Kidney epithelial cell (primary cell): ENCODE measurements at regions not wholly inside any gene's neighbourhood (a gene's known extent, or its start where the extent isn't known, plus 50 kb on each side); places are given as distances from the start of the nearest gene placed in this dataset.

Experiments
- DNase-seq: peaks from one replicate; pipeline ENCODE4 v3.0.0-alpha.2; 2010; ENCODE audit warnings: low read depth
- H3K27me3 ChIP-seq: 2 replicates; pipeline ENCODE4 v1.6.0; 2011; ENCODE audit warnings: low read length; ENCODE audit not compliant: control insufficient read depth, insufficient read depth
- H3K36me3 ChIP-seq: 2 replicates; pipeline ENCODE4 v1.5.1; 2011; ENCODE audit warnings: low read length; ENCODE audit not compliant: control insufficient read depth, insufficient read depth
- H3K4me3 ChIP-seq: 2 replicates; pipeline ENCODE4 v1.5.1; 2011; ENCODE audit warnings: low read depth, mild to moderate bottlenecking, control low read depth, low read length
- TF ChIP-seq, protein P1 (sequence below): IDR thresholded peaks from 2 replicates; pipeline ENCODE4 v1.5.1; 2011; ENCODE audit warnings: mild to moderate bottlenecking, moderate library complexity, low read length, control low read depth, inconsistent platforms; ENCODE audit not compliant: insufficient read depth, poor library complexity, severe bottlenecking

- no peaks in the 10 kb centered on the region for H3K36me3 ChIP-seq
- H3K4me3 ChIP-seq, result no peak overlapping the region
- TF ChIP-seq, protein P1, sequence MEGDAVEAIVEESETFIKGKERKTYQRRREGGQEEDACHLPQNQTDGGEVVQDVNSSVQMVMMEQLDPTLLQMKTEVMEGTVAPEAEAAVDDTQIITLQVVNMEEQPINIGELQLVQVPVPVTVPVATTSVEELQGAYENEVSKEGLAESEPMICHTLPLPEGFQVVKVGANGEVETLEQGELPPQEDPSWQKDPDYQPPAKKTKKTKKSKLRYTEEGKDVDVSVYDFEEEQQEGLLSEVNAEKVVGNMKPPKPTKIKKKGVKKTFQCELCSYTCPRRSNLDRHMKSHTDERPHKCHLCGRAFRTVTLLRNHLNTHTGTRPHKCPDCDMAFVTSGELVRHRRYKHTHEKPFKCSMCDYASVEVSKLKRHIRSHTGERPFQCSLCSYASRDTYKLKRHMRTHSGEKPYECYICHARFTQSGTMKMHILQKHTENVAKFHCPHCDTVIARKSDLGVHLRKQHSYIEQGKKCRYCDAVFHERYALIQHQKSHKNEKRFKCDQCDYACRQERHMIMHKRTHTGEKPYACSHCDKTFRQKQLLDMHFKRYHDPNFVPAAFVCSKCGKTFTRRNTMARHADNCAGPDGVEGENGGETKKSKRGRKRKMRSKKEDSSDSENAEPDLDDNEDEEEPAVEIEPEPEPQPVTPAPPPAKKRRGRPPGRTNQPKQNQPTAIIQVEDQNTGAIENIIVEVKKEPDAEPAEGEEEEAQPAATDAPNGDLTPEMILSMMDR, result no peak
- DNase-seq, result no peak
- peaks cover 6% of the 10 kb centered on the region for H3K27me3 ChIP-seq
These were observed 340.3 kb downstream of the FOXL1 start for GRCh38 chr16:86918637-86919036.

- Histone ChIP-seq H3K36me3 (no peaks in the 10 kb centered on the region), H3K4me3 (no peak overlapping the region), H3K27me3 (peaks cover 6% of the 10 kb centered on the region)
- TF ChIP-seq, protein P1, result no peak
- no peak for DNase-seq
These were observed 340.7 kb downstream of the FOXL1 start for GRCh38 chr16:86919078-86919477.

- peaks cover 6% of the 10 kb centered on the region for H3K27me3 ChIP-seq
- no peaks in the 10 kb centered on the region for H3K36me3 ChIP-seq
- no peak overlapping the region for H3K4me3 ChIP-seq
- TF ChIP-seq, protein P1, result no peak
- no peak for DNase-seq
These were observed 341.4 kb downstream of the FOXL1 start for GRCh38 chr16:86919578-86920305.

- H3K4me3 ChIP-seq, result no peak overlapping the region
- H3K27me3 ChIP-seq, result peaks cover 8% of the 10 kb centered on the region
- no peaks in the 10 kb centered on the region for H3K36me3 ChIP-seq
- TF ChIP-seq, protein P1, result no peak
- no peak for DNase-seq
These were observed 342.9 kb downstream of the FOXL1 start for GRCh38 chr16:86921289-86921688.

DNA sequence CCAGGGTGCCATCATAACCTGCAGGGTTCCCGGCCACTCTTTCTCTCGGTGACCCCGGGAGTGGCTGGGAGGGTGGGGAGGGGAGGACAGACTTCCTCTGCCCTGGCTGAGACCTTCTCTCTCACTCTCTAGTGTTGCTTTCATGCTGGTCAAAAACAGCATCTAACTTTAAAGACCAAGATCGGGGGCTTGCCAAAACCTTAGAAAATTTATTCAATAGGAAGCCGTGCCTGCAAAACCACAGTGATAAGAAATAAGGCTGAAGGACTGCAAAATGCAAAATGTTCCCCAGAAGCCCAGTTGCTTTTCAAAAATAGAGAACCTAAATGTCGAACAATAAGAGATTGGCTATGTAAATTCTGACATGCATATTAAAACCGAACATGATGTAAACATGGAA, 344.0 kb downstream of the FOXL1 start:
- no peak for DNase-seq
- TF ChIP-seq, protein P1, result no peak
- peaks cover 8% of the 10 kb centered on the region for H3K27me3 ChIP-seq

DNA sequence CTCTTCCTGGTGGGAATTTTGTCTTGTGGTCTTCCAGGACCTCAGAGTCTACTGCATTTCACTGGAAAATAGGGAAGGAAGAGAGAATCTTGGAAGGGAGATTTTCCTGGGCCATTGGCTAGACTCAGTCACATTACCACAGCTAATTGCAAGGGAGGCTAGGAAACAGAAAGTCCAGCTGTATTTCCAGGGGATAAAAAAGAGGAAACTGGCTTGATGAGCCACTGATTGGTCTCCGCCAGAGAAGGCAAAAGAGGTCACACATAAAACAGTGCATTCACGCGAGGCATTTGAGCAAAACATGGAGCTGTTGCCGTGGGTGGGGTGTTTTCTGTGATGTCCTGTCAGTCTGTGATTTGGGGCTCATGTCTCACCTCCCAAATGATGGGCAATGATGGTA, 345.3 kb downstream of the FOXL1 start:
- Histone ChIP-seq H3K36me3 (no peaks in the 10 kb centered on the region), H3K4me3 (no peak overlapping the region), H3K27me3 (peaks cover 8% of the 10 kb centered on the region)
- no peak for DNase-seq
- TF ChIP-seq, protein P1, result no peak

More for the DNA sequence above, 344.0 kb downstream of the FOXL1 start:
- Histone ChIP-seq H3K4me3 (no peak overlapping the region), H3K36me3 (no peaks in the 10 kb centered on the region)
